NB4 (cell line): ENCODE measurements at regions not wholly inside any gene's neighbourhood (a gene's known extent, or its start where the extent isn't known, plus 50 kb on each side); places are given as distances from the start of the nearest gene placed in this dataset.
"Not testable (repeated sequence)": the region's sequence is repeated elsewhere in the genome, so short reads cannot be mapped to it uniquely, and the experiment has no call there.

Experiments
- DNase-seq: peaks from one replicate; pipeline ENCODE4 v3.0.0; 2010; ENCODE audit warnings: low read depth
- H3K4me3 ChIP-seq: one replicate; pipeline ENCODE4 v1.5.1; 2011; ENCODE audit warnings: mild to moderate bottlenecking, low read depth, low read length, moderate library complexity
- CTCF ChIP-seq: IDR thresholded peaks from one replicate; pipeline ENCODE4 v1.5.1; 2012; ENCODE audit warnings: low read depth, low read length
- MAX ChIP-seq: IDR thresholded peaks from 2 replicates; pipeline ENCODE4 v1.6.1; 2011; ENCODE audit warnings: low read depth, low read length
- MYC ChIP-seq: IDR thresholded peaks from 2 replicates; pipeline ENCODE4 v1.6.1; 2011; ENCODE audit warnings: low read depth, low read length
- POLR2A ChIP-seq: IDR thresholded peaks from 2 replicates; pipeline ENCODE4 v1.6.1; 2011; ENCODE audit warnings: mild to moderate bottlenecking; ENCODE audit not compliant: insufficient read length; ENCODE audit errors: extremely low read depth

- DNase-seq: no peak
- no peak overlapping the region for H3K4me3 ChIP-seq
- TF ChIP-seq MYC (no peak), POLR2A (no peak), CTCF (no peak), MAX (no peak)
Observed at GRCh38 chr7:91717681-91718470, 162.6 kb downstream of the MTERF1 start.

- H3K4me3 ChIP-seq: no peak overlapping the region
- TF ChIP-seq POLR2A (no peak), CTCF (no peak), MAX (no peak), MYC (no peak)
- DNase-seq: no peak
Observed at GRCh38 chr7:91719008-91719407, 161.5 kb downstream of the MTERF1 start.

- no peak for DNase-seq
- H3K4me3 ChIP-seq: no peak overlapping the region
- TF ChIP-seq MYC (no peak), CTCF (no peak), MAX (no peak), POLR2A (no peak)
Observed at GRCh38 chr7:91720260-91720937, 160.1 kb downstream of the MTERF1 start.

- DNase-seq: no peak
- TF ChIP-seq MAX (no peak), POLR2A (no peak), CTCF (no peak), MYC (no peak)
- no peak overlapping the region for H3K4me3 ChIP-seq
Observed at GRCh38 chr7:91722831-91723230, 157.7 kb downstream of the MTERF1 start.

GRCh38 chr7:91729046-91729445 lies 151.5 kb downstream of the MTERF1 start:
- H3K4me3 ChIP-seq, DNase-seq: not testable (repeated sequence)

- DNase-seq: no peak
- no peak for TF ChIP-seq MYC
- no peak for TF ChIP-seq MAX
- TF ChIP-seq CTCF: no peak
- TF ChIP-seq POLR2A: no peak
Observed at GRCh38 chr7:91731976-91732375, 148.5 kb downstream of the MTERF1 start.

More at GRCh38 chr7:91731976-91732375, 148.5 kb downstream of the MTERF1 start:
- H3K4me3 ChIP-seq: no peak overlapping the region
